GM23338 (cell line): ENCODE measurements at regions not wholly inside any gene's neighbourhood (a gene's known extent, or its start where the extent isn't known, plus 50 kb on each side); places are given as distances from the start of the nearest gene placed in this dataset.

Experiments used
- ATAC-seq: fragments of 200-7000 bp; cut with Tn5 transposase; 3 replicates; pipeline ENCODE4 v1.9.1; 2020
- DNase-seq: peaks from one replicate; pipeline ENCODE4 v3.0.0-alpha.2; 2015; ENCODE audit warnings: low spot score
- H2AFZ ChIP-seq: fragments of 200-600 bp; sonication (generic); 2 replicates; pipeline ENCODE4 v1.8.0; 2016; ENCODE audit warnings: antibody characterized with exemption, mild to moderate bottlenecking, moderate library complexity
- H3F3A ChIP-seq: fragments of 200-600 bp; sonication (generic); replicated peaks from 2 replicates; pipeline ENCODE4 v1.8.0; 2017; ENCODE audit warnings: antibody characterized with exemption, mixed run types, low read depth
- H3K27ac ChIP-seq: fragments of 200-600 bp; sonication (generic); 2 replicates; pipeline ENCODE4 v1.6.1; 2016; ENCODE audit warnings: low read depth
- H3K27me3 ChIP-seq: fragments of 200-600 bp; sonication (generic); 2 replicates; pipeline ENCODE4 v1.8.0; 2016; ENCODE audit warnings: mild to moderate bottlenecking, mixed run types, moderate library complexity; ENCODE audit not compliant: insufficient read depth
- H3K36me3 ChIP-seq: fragments of 200-600 bp; sonication (generic); 2 replicates; pipeline ENCODE4 v1.8.0; 2016; ENCODE audit warnings: mild to moderate bottlenecking; ENCODE audit not compliant: insufficient read depth
- H3K4me1 ChIP-seq: fragments of 200-600 bp; sonication (generic); 2 replicates; pipeline ENCODE4 v1.8.0; 2016; ENCODE audit warnings: mild to moderate bottlenecking, moderate library complexity; ENCODE audit not compliant: insufficient read depth
- H3K4me2 ChIP-seq: fragments of 200-600 bp; sonication (generic); 2 replicates; pipeline ENCODE4 v1.7.1; 2017; ENCODE audit warnings: mixed run types
- H3K4me3 ChIP-seq: fragments of 200-600 bp; sonication (generic); 2 replicates; pipeline ENCODE4 v1.6.1; 2016; ENCODE audit warnings: mixed run types
- H3K79me2 ChIP-seq: fragments of 200-600 bp; sonication (generic); replicated peaks from 2 replicates; pipeline ENCODE4 v1.8.0; 2017; ENCODE audit warnings: mild to moderate bottlenecking; ENCODE audit not compliant: insufficient read depth
- H3K9me2 ChIP-seq: fragments of 200-600 bp; sonication (generic); 2 replicates; pipeline ENCODE4 v1.8.0; 2017; ENCODE audit not compliant: insufficient read depth
- H4K20me1 ChIP-seq: fragments of 200-600 bp; sonication (generic); replicated peaks from 2 replicates; pipeline ENCODE4 v1.8.0; 2017; ENCODE audit warnings: mild to moderate bottlenecking; ENCODE audit not compliant: insufficient read depth
- H3K27ac Mint-ChIP-seq: 2 replicates; pipeline ENCODE4 v1.8.0; 2020; ENCODE audit warnings: inconsistent platforms, mild to moderate bottlenecking, moderate library complexity, mixed read lengths
- H3K27me3 Mint-ChIP-seq: 3 replicates; pipeline ENCODE4 v1.8.0; 2022; ENCODE audit warnings: low read depth, mild to moderate bottlenecking, moderate library complexity, mixed read lengths, inconsistent platforms; ENCODE audit not compliant: insufficient read depth, poor library complexity
- H3K36me3 Mint-ChIP-seq: 3 replicates; pipeline ENCODE4 v1.8.0; 2021; ENCODE audit warnings: low read depth, mild to moderate bottlenecking, inconsistent platforms, moderate library complexity, mixed read lengths
- H3K4me1 Mint-ChIP-seq: 3 replicates; pipeline ENCODE4 v1.8.0; 2020; ENCODE audit warnings: mild to moderate bottlenecking, inconsistent platforms, mixed read lengths
- H3K4me3 Mint-ChIP-seq: 3 replicates; pipeline ENCODE4 v1.8.0; 2021; ENCODE audit warnings: moderate library complexity, mild to moderate bottlenecking, inconsistent platforms, mixed read lengths
- H3K9me3 Mint-ChIP-seq: 3 replicates; pipeline ENCODE4 v1.8.0; 2020; ENCODE audit warnings: moderate library complexity, mild to moderate bottlenecking, inconsistent platforms, mixed read lengths
- CREB1 ChIP-seq: fragments of 250-450 bp; sonication (Bioruptor Pico); IDR thresholded peaks from 2 replicates; pipeline ENCODE4 v1.5.0; 2020; ENCODE audit warnings: low read depth, mild to moderate bottlenecking, moderate library complexity
- CTCF ChIP-seq, 2 experiments: fragments of 200-600 bp in 1 of 2; sonication (generic) in 1 of 2; conservative IDR thresholded peaks; 2 replicates each; pipeline versions ENCODE4 v1.5.1 to v1.6.1; 2016 to 2017; ENCODE audit warnings: antibody characterized with exemption in 2 of 2, low read depth in 2 of 2, mild to moderate bottlenecking in 2 of 2, moderate library complexity in 1 of 2
- ETS1 ChIP-seq: IDR thresholded peaks from 2 replicates; pipeline ENCODE4 v1.6.1; 2016; ENCODE audit warnings: antibody characterized with exemption
- EZH2 ChIP-seq: fragments of 200-600 bp; sonication (generic); IDR thresholded peaks from one replicate; pipeline ENCODE4 v1.8.0; 2017; ENCODE audit warnings: antibody characterized with exemption, mild to moderate bottlenecking, low read depth; ENCODE audit not compliant: unreplicated experiment
- EZH2phosphoT487 ChIP-seq: fragments of 200-600 bp; sonication (generic); IDR thresholded peaks from one replicate; pipeline ENCODE4 v1.8.1; 2018; ENCODE audit warnings: antibody characterized with exemption; ENCODE audit not compliant: unreplicated experiment
- JUNB ChIP-seq: IDR thresholded peaks from one replicate; pipeline ENCODE4 v1.6.1; 2016; ENCODE audit warnings: antibody characterized with exemption; ENCODE audit not compliant: unreplicated experiment
- NANOG ChIP-seq: IDR thresholded peaks from 2 replicates; pipeline ENCODE4 v1.6.1; 2016; ENCODE audit warnings: antibody characterized with exemption, borderline replicate concordance
- POLR2AphosphoS5 ChIP-seq: IDR thresholded peaks from 2 replicates; pipeline ENCODE4 v1.6.1; 2016; ENCODE audit warnings: antibody characterized with exemption, low read depth
- REST ChIP-seq: IDR thresholded peaks from one replicate; pipeline ENCODE4 v1.6.1; 2018; ENCODE audit warnings: antibody characterized with exemption; ENCODE audit not compliant: unreplicated experiment
- STAT1 ChIP-seq: IDR thresholded peaks from one replicate; pipeline ENCODE4 v1.6.1; 2016; ENCODE audit warnings: antibody characterized with exemption; ENCODE audit not compliant: unreplicated experiment
- ZNF114 ChIP-seq: fragments of 250-450 bp; sonication (Bioruptor Pico); IDR thresholded peaks from 2 replicates; pipeline ENCODE4 v1.5.0; 2020; ENCODE audit warnings: mild to moderate bottlenecking, moderate library complexity
- ZNF331 ChIP-seq: fragments of 250-450 bp; sonication (Bioruptor Pico); IDR thresholded peaks from 2 replicates; pipeline ENCODE4 v1.5.0; 2020; ENCODE audit warnings: low read depth, mild to moderate bottlenecking, moderate library complexity
- ZNF462 ChIP-seq: fragments of 250-450 bp; sonication (Bioruptor Pico); IDR thresholded peaks from 2 replicates; pipeline ENCODE4 v1.5.0; 2020; ENCODE audit warnings: mild to moderate bottlenecking, moderate library complexity

GRCh38 chr9:25505644-25506043 lies 172.6 kb downstream of the TUSC1 start:
- Mint-ChIP-seq H3K4me1 (no peaks in the 10 kb centered on the region; the same call in 2 of the 3 replicates), H3K27ac (no peak overlapping the region), H3K9me3 (peaks cover 48% of the 10 kb centered on the region), H3K36me3 (peaks cover 44% of the 10 kb centered on the region), H3K4me3 (no peak overlapping the region), H3K27me3 (peaks cover 2% of the 10 kb centered on the region)
- H3F3A ChIP-seq = no peaks in the 10 kb centered on the region
- no peaks in the 10 kb centered on the region for H4K20me1 ChIP-seq
- no peak for TF ChIP-seq STAT1
- TF ChIP-seq CREB1 (CRISPR knock-in tag) = no peak
- no peak for TF ChIP-seq JUNB
- TF ChIP-seq POLR2AphosphoS5 = no peak
- no peak for TF ChIP-seq ZNF331 (CRISPR knock-in tag)
- no peak for TF ChIP-seq ETS1
- TF ChIP-seq CTCF (conservative IDR thresholded peaks at IDR 0.05; ENCODE audit: low read depth in 2 of 2) = no peak
- no peak for TF ChIP-seq EZH2phosphoT487
- TF ChIP-seq REST = no peak
- TF ChIP-seq EZH2 = no peak
- TF ChIP-seq ZNF462 = no peak
- no peak for TF ChIP-seq ZNF114 (CRISPR knock-in tag)
- no peak for TF ChIP-seq NANOG
- DNase-seq (peak; percentile 5), ATAC-seq (no peak)
- H3K27me3 ChIP-seq = no peaks in the 10 kb centered on the region
- no peaks in the 10 kb centered on the region for H3K79me2 ChIP-seq
- H3K4me3 ChIP-seq = no peak overlapping the region
- H3K9me2 ChIP-seq = peaks cover 15% of the 10 kb centered on the region
- no peaks in the 10 kb centered on the region for H3K4me1 ChIP-seq
- no peak overlapping the region for H2AFZ ChIP-seq
- H3K27ac ChIP-seq = no peak overlapping the region
- H3K36me3 ChIP-seq = peaks cover 11% of the 10 kb centered on the region
- no peak overlapping the region for H3K4me2 ChIP-seq
